ENCODE measurements at regions not wholly inside any gene's neighbourhood (a gene's known extent, or its start where the extent isn't known, plus 50 kb on each side); places are given as distances from the start of the nearest gene placed in this dataset.
A peak's percentile ranks its signal among the peaks of the same experiment; 100 is the strongest.

DNA sequence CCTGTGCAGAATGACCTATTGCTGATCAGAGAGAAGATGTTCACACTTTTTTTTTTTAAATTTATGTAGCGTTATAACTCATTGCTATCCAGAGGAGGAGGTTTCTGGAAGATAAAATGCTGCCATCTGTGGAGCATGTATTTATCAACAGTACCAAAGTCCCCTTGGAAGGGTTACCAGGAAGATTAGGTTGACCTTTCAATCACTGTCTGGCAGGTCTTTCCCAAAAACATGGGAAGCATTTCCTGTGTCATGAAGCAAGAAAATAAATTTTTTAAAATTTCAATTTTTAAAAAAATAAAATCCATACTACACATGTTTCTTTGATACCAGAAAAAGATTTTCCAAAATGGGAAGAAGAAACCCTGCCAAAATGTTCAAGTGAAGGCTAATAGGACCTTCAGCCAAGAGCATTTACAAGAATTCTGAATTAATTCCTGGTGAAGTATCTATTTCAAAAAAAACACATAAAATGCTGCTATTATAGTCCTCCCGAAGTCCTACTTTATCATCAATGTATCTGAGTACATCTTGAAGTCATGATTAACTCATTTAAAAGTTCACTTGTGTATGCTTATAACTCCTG lies 143.9 kb upstream of the RND3 start:
- TF ChIP-seq, protein P1, sequence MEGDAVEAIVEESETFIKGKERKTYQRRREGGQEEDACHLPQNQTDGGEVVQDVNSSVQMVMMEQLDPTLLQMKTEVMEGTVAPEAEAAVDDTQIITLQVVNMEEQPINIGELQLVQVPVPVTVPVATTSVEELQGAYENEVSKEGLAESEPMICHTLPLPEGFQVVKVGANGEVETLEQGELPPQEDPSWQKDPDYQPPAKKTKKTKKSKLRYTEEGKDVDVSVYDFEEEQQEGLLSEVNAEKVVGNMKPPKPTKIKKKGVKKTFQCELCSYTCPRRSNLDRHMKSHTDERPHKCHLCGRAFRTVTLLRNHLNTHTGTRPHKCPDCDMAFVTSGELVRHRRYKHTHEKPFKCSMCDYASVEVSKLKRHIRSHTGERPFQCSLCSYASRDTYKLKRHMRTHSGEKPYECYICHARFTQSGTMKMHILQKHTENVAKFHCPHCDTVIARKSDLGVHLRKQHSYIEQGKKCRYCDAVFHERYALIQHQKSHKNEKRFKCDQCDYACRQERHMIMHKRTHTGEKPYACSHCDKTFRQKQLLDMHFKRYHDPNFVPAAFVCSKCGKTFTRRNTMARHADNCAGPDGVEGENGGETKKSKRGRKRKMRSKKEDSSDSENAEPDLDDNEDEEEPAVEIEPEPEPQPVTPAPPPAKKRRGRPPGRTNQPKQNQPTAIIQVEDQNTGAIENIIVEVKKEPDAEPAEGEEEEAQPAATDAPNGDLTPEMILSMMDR (IDR thresholded peaks at IDR 0.05; ENCODE audit: low read depth, low read length, missing input control), result no peak
- TF ChIP-seq, protein P2, sequence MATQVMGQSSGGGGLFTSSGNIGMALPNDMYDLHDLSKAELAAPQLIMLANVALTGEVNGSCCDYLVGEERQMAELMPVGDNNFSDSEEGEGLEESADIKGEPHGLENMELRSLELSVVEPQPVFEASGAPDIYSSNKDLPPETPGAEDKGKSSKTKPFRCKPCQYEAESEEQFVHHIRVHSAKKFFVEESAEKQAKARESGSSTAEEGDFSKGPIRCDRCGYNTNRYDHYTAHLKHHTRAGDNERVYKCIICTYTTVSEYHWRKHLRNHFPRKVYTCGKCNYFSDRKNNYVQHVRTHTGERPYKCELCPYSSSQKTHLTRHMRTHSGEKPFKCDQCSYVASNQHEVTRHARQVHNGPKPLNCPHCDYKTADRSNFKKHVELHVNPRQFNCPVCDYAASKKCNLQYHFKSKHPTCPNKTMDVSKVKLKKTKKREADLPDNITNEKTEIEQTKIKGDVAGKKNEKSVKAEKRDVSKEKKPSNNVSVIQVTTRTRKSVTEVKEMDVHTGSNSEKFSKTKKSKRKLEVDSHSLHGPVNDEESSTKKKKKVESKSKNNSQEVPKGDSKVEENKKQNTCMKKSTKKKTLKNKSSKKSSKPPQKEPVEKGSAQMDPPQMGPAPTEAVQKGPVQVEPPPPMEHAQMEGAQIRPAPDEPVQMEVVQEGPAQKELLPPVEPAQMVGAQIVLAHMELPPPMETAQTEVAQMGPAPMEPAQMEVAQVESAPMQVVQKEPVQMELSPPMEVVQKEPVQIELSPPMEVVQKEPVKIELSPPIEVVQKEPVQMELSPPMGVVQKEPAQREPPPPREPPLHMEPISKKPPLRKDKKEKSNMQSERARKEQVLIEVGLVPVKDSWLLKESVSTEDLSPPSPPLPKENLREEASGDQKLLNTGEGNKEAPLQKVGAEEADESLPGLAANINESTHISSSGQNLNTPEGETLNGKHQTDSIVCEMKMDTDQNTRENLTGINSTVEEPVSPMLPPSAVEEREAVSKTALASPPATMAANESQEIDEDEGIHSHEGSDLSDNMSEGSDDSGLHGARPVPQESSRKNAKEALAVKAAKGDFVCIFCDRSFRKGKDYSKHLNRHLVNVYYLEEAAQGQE (IDR thresholded peaks at IDR 0.05), result peak; percentile 9
- TF ChIP-seq TAF1 (conservative IDR thresholded peaks at IDR 0.05) (no peak), SP1 (IDR thresholded peaks at IDR 0.05) (no peak), GABPA (IDR thresholded peaks at IDR 0.05 in 1 of 2, conservative IDR thresholded peaks at IDR 0.05 in 1 of 2) (peak in 1 of 2 donors; percentile 18), JUND (IDR thresholded peaks at IDR 0.05) (peak; percentile 7 to 28)
- TF ChIP-seq, protein P3, sequence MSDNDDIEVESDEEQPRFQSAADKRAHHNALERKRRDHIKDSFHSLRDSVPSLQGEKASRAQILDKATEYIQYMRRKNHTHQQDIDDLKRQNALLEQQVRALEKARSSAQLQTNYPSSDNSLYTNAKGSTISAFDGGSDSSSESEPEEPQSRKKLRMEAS (IDR thresholded peaks at IDR 0.05), result no peak
- TF ChIP-seq, protein P4, sequence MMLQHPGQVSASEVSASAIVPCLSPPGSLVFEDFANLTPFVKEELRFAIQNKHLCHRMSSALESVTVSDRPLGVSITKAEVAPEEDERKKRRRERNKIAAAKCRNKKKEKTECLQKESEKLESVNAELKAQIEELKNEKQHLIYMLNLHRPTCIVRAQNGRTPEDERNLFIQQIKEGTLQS (IDR thresholded peaks at IDR 0.05), result no peak

Measured in liver (tissue), 3 donors.